CD14-positive monocyte (primary cell): ENCODE measurements at regions not wholly inside any gene's neighbourhood (a gene's known extent, or its start where the extent isn't known, plus 50 kb on each side); places are given as distances from the start of the nearest gene placed in this dataset.

Experiments
- DNase-seq, 3 donors: peaks; one replicate each; pipeline ENCODE4 v3.0.0-alpha.2; 2011 to 2022
- H2AFZ ChIP-seq: 2 replicates; pipeline ENCODE4 v1.6.0; 2012; ENCODE audit warnings: mild to moderate bottlenecking, low read depth, low read length, inconsistent platforms; ENCODE audit not compliant: insufficient read depth, poor library complexity, severe bottlenecking
- H3K27ac ChIP-seq, 2 donors: 1 replicate in 1 of 2; 2 replicates in 1 of 2; pipeline ENCODE4 v1.5.1; 2012 to 2013; ENCODE audit warnings: low read length in 2 of 2, control low read depth in 1 of 2, inconsistent platforms in 1 of 2, low read depth in 1 of 2, mild to moderate bottlenecking in 1 of 2
- H3K27me3 ChIP-seq, 2 donors: one replicate each; pipeline versions ENCODE4 v1.6.0 to v1.6.1; 2011 to 2013; ENCODE audit warnings: low read length in 2 of 2; ENCODE audit not compliant: control insufficient read depth in 2 of 2, insufficient read depth in 2 of 2
- H3K36me3 ChIP-seq, 2 donors: replicated peaks in 1 of 2; 1 replicate in 1 of 2; 2 replicates in 1 of 2; pipeline versions ENCODE4 v1.5.1 to v1.6.1; 2012 to 2013; ENCODE audit warnings: low read length in 2 of 2, control low read depth in 1 of 2, inconsistent platforms in 1 of 2, mild to moderate bottlenecking in 1 of 2; ENCODE audit not compliant: insufficient read depth in 2 of 2, control insufficient read depth in 1 of 2
- H3K4me1 ChIP-seq, 2 donors: 1 replicate in 1 of 2; 2 replicates in 1 of 2; pipeline versions ENCODE4 v1.5.1 to v1.6.1; 2012 to 2013; ENCODE audit warnings: low read length in 2 of 2, control low read depth in 1 of 2, inconsistent platforms in 1 of 2, mild to moderate bottlenecking in 1 of 2, moderate library complexity in 1 of 2; ENCODE audit not compliant: insufficient read depth in 2 of 2, control insufficient read depth in 1 of 2
- H3K4me2 ChIP-seq: replicated peaks from 2 replicates; pipeline ENCODE3; 2012; ENCODE audit warnings: low read length, moderate library complexity, mild to moderate bottlenecking; ENCODE audit not compliant: poor library complexity, severe bottlenecking; ENCODE audit errors: extremely low read depth
- H3K4me3 ChIP-seq, 3 experiments: fragments of 200-600 bp in 1 of 3; sonication (generic) in 1 of 3; replicated peaks in 1 of 3; 1 replicate in 2 of 3; 2 replicates in 1 of 3; pipeline ENCODE4 v1.5.1; 2011 to 2013; ENCODE audit warnings: low read length in 3 of 3, mild to moderate bottlenecking in 3 of 3, control low read depth in 2 of 3, low read depth in 2 of 3, inconsistent platforms in 1 of 3, moderate library complexity in 1 of 3
- H3K79me2 ChIP-seq: 2 replicates; pipeline ENCODE4 v1.6.0; 2012; ENCODE audit warnings: mild to moderate bottlenecking, control low read depth, inconsistent platforms, low read length, moderate library complexity; ENCODE audit not compliant: insufficient read depth
- H3K9ac ChIP-seq: 2 replicates; pipeline ENCODE4 v1.6.0; 2017; ENCODE audit warnings: low read length, mild to moderate bottlenecking; ENCODE audit not compliant: insufficient read depth, poor library complexity, severe bottlenecking
- H3K9me3 ChIP-seq, 2 donors: replicated peaks in 1 of 2; 1 replicate in 1 of 2; 2 replicates in 1 of 2; pipeline versions ENCODE4 v1.5.1 to v1.6.1; 2012 to 2013; ENCODE audit warnings: low read length in 2 of 2, control low read depth in 1 of 2; ENCODE audit not compliant: control insufficient read depth in 1 of 2, insufficient read depth in 1 of 2
- H4K20me1 ChIP-seq: 2 replicates; pipeline ENCODE4 v1.6.0; 2012; ENCODE audit warnings: mild to moderate bottlenecking, low read length, control low read depth, moderate library complexity; ENCODE audit not compliant: insufficient read depth
- H3K27ac Mint-ChIP-seq, 7 donors: one replicate each; pipeline ENCODE4 v1.8.0; 2020; ENCODE audit warnings: mild to moderate bottlenecking in 7 of 7, mixed read lengths in 7 of 7, moderate library complexity in 6 of 7, inconsistent platforms in 2 of 7
- H3K27me3 Mint-ChIP-seq, 3 donors: one replicate each; pipeline ENCODE4 v1.8.0; 2021 to 2022; ENCODE audit warnings: low read depth in 3 of 3, mild to moderate bottlenecking in 3 of 3, mixed read lengths in 3 of 3, moderate library complexity in 3 of 3, inconsistent platforms in 1 of 3
- H3K36me3 Mint-ChIP-seq, 2 donors: one replicate each; pipeline ENCODE4 v1.8.0; 2020; ENCODE audit warnings: mixed read lengths in 2 of 2, inconsistent platforms in 1 of 2, mild to moderate bottlenecking in 1 of 2
- H3K4me1 Mint-ChIP-seq: one replicate; pipeline ENCODE4 v1.8.0; 2020; ENCODE audit warnings: mild to moderate bottlenecking, mixed read lengths
- H3K4me3 Mint-ChIP-seq, 2 donors: one replicate each; pipeline ENCODE4 v1.8.0; 2020; ENCODE audit warnings: mild to moderate bottlenecking in 2 of 2, mixed read lengths in 2 of 2, moderate library complexity in 1 of 2
- H3K9me3 Mint-ChIP-seq, 7 donors: one replicate each; pipeline ENCODE4 v1.8.0; 2020 to 2022; ENCODE audit warnings: mixed read lengths in 7 of 7, mild to moderate bottlenecking in 6 of 7, moderate library complexity in 6 of 7, inconsistent platforms in 2 of 7
- WGBS: methylation state at CpG from one replicate; pipeline ENCODE4 v1.1.5; 2013; ENCODE audit warnings: missing lambda C conversion rate; ENCODE audit not compliant: insufficient coverage; 5-methylcytosine and 5-hydroxymethylcytosine counted together
- intact Hi-C, 2 donors: fragments of 100-400 bp; cut with micrococcal nuclease; formaldehyde crosslinking; loops; one replicate each; pipeline versions ENCODE4 v1.15.0 to v1.15.1; 2023
- TF ChIP-seq, protein P1 (sequence below): fragments of 200-600 bp; IDR thresholded peaks from one replicate; pipeline ENCODE4 v1.8.0; 2022; ENCODE audit warnings: antibody characterized with exemption, mild to moderate bottlenecking

DNA sequence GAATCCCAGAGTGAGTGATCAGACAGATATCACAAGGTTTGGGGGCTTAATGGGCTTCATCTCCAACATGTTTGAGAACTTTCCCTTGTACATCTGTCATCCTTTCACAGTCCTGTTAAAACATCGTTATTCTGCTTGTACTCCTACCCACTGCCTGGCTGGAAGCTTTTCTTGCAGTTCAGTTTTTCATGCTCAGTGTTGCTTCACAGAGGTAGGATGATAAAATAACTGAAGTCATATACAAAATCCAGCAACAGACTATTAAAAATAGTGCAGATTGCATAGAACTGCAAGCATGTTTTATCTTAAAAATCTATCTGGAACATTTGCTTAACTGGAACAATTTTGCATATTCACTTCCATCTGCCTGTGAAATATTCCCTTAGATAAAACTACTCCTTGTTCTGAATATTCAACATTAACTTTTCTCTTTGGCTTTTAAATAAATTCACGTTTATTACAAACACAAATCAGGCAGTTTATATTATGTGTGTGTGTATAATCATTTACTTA is 579.6 kb upstream of the IGFBP7 start:
- no peak overlapping the region for H3K4me2 ChIP-seq
- H2AFZ ChIP-seq = no peak overlapping the region
- Mint-ChIP-seq H3K4me3 (no peak overlapping the region), H3K27ac (no peak overlapping the region), H3K36me3 (no peaks in the 10 kb centered on the region), H3K9me3 (peaks cover 0 to 11% (median 3%) of the 10 kb centered on the region in 7 donors), H3K27me3 (peaks cover 0 to 2% (median 0%) of the 10 kb centered on the region in 3 donors), H3K4me1 (no peaks in the 10 kb centered on the region)
- H3K4me1 ChIP-seq = no peaks in the 10 kb centered on the region
- H3K36me3 ChIP-seq = no peaks in the 10 kb centered on the region
- no peaks in the 10 kb centered on the region for H4K20me1 ChIP-seq
- no peak overlapping the region for H3K27ac ChIP-seq
- H3K79me2 ChIP-seq = no peaks in the 10 kb centered on the region
- intact Hi-C loops = no loop called here
- H3K9ac ChIP-seq = no peak overlapping the region
- no peak overlapping the region for H3K4me3 ChIP-seq
- WGBS = no CpG with 5 or more reads among the region's 2 CpGs
- DNase-seq = no peak
- H3K9me3 ChIP-seq = peaks cover 0 to 6% of the 10 kb centered on the region in 2 donors
- no peaks in the 10 kb centered on the region for H3K27me3 ChIP-seq
- TF ChIP-seq, protein P1, sequence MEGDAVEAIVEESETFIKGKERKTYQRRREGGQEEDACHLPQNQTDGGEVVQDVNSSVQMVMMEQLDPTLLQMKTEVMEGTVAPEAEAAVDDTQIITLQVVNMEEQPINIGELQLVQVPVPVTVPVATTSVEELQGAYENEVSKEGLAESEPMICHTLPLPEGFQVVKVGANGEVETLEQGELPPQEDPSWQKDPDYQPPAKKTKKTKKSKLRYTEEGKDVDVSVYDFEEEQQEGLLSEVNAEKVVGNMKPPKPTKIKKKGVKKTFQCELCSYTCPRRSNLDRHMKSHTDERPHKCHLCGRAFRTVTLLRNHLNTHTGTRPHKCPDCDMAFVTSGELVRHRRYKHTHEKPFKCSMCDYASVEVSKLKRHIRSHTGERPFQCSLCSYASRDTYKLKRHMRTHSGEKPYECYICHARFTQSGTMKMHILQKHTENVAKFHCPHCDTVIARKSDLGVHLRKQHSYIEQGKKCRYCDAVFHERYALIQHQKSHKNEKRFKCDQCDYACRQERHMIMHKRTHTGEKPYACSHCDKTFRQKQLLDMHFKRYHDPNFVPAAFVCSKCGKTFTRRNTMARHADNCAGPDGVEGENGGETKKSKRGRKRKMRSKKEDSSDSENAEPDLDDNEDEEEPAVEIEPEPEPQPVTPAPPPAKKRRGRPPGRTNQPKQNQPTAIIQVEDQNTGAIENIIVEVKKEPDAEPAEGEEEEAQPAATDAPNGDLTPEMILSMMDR = no peak

DNA sequence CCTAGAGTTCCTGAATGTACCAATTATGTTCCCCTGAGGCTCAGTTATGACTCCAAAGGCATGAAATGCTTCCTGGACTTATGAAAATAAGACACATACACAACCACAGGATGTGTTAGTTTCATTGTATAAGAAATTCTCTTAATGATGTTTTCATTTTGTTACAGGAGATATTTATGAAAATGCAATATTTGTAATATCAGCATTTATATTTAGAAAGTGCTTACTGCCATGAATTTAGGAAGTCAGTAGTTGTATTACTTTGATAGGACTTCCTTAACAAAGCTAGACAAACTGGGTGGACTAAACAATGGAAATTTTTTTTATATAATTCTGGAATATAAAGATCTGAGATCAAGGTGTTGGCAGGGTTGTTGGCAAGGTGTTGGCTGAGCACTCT is 572.1 kb upstream of the IGFBP7 start:
- no peak overlapping the region for H2AFZ ChIP-seq
- H3K79me2 ChIP-seq = no peaks in the 10 kb centered on the region
- no peaks in the 10 kb centered on the region for H3K4me1 Mint-ChIP-seq
- no peak overlapping the region for H3K27ac ChIP-seq
- intact Hi-C loops = no loop called here
- H3K4me2 ChIP-seq = no peak overlapping the region
- H3K4me3 ChIP-seq = no peak overlapping the region
- TF ChIP-seq, protein P1 = no peak
- peaks cover 0 to 6% (median under 1%) of the 10 kb centered on the region in 7 donors for H3K9me3 Mint-ChIP-seq
- no peaks in the 10 kb centered on the region for H3K9me3 ChIP-seq
- DNase-seq = no peak
- H3K36me3 ChIP-seq = no peaks in the 10 kb centered on the region
- H3K36me3 Mint-ChIP-seq = no peaks in the 10 kb centered on the region
- H3K4me1 ChIP-seq = no peaks in the 10 kb centered on the region
- no peaks in the 10 kb centered on the region for H4K20me1 ChIP-seq
- no peaks in the 10 kb centered on the region for H3K27me3 ChIP-seq
- no peak overlapping the region for H3K27ac Mint-ChIP-seq
- no peak overlapping the region for H3K4me3 Mint-ChIP-seq
- no peaks in the 10 kb centered on the region for H3K27me3 Mint-ChIP-seq
- no peak overlapping the region for H3K9ac ChIP-seq
